K562 (cell line): ENCODE measurements at regions not wholly inside any gene's neighbourhood (a gene's known extent, or its start where the extent isn't known, plus 50 kb on each side); places are given as distances from the start of the nearest gene placed in this dataset.

Experiments
- NCOA2 ChIP-seq, 2 experiments: fragments of 450-650 bp; IDR thresholded peaks; 2 replicates each; pipeline ENCODE4 v1.6.1; 2018; ENCODE audit warnings: mild to moderate bottlenecking in 2 of 2, moderate library complexity in 1 of 2; ENCODE audit not compliant: partially characterized antibody in 2 of 2
- NR2F6 ChIP-seq: fragments of 450-650 bp; formaldehyde crosslinking; IDR thresholded peaks from 2 replicates; pipeline ENCODE4 v1.4.0; 2020; ENCODE audit warnings: mild to moderate bottlenecking
- PHB2 ChIP-seq: fragments of 450-650 bp; IDR thresholded peaks from 2 replicates; pipeline ENCODE4 v1.6.1; 2017; ENCODE audit warnings: low read depth
- RBM34 ChIP-seq: fragments of 200-400 bp; formaldehyde crosslinking; IDR thresholded peaks from 2 replicates; pipeline ENCODE4 v1.6.1; 2018; ENCODE audit warnings: low read length, borderline replicate concordance; ENCODE audit not compliant: insufficient read depth
- REST ChIP-seq, 2 experiments: fragments of 450-650 bp; formaldehyde crosslinking in 1 of 2; IDR thresholded peaks; 2 replicates each; pipeline versions ENCODE4 v1.4.0 to v1.6.1; 2014 to 2020; ENCODE audit warnings: mild to moderate bottlenecking in 2 of 2, borderline replicate concordance in 1 of 2, low read depth in 1 of 2
- ZBTB49 ChIP-seq: sonication (generic); formaldehyde crosslinking; IDR thresholded peaks from 2 replicates; pipeline ENCODE4 v1.8.0; 2022; ENCODE audit warnings: missing genetic modification reagents, mild to moderate bottlenecking, borderline replicate concordance
- ZNF318 ChIP-seq, 2 experiments: fragments of 450-650 bp; IDR thresholded peaks; 2 replicates each; pipeline ENCODE4 v1.6.1; 2016; ENCODE audit warnings: mild to moderate bottlenecking in 2 of 2, borderline replicate concordance in 1 of 2, low read depth in 1 of 2, moderate library complexity in 1 of 2

GRCh38 chr22:17302616-17303015, 66.6 kb upstream of the CECR2 start (continued):
- no peak for TF ChIP-seq ZNF318 (IDR thresholded peaks at IDR 0.05; ENCODE audit: borderline replicate concordance in 1 of 2, low read depth in 1 of 2)
- no peak for TF ChIP-seq PHB2
- no peak for TF ChIP-seq RBM34
- no peak for TF ChIP-seq NR2F6 (CRISPR knock-in tag)
- no peak for TF ChIP-seq NCOA2 (IDR thresholded peaks at IDR 0.05; ENCODE audit: partially characterized antibody in 2 of 2)
- TF ChIP-seq ZBTB49: no peak
- no peak for TF ChIP-seq REST (IDR thresholded peaks at IDR 0.05; ENCODE audit: borderline replicate concordance)
- TF ChIP-seq REST (CRISPR knock-in tag; IDR thresholded peaks at IDR 0.05; ENCODE audit: low read depth): no peak
